ENCODE measurements at regions not wholly inside any gene's neighbourhood (a gene's known extent, or its start where the extent isn't known, plus 50 kb on each side); places are given as distances from the start of the nearest gene placed in this dataset.

- no peak for TF ChIP-seq POLR2AphosphoS5 (IDR thresholded peaks at IDR 0.05)
- TF ChIP-seq CTCF (IDR thresholded peaks at IDR 0.05): no peak
These were observed 67.0 kb upstream of the SMAD6 start for GRCh38 chr15:66635006-66635405.
